Vagina (tissue), 2 donors: ENCODE measurements at regions not wholly inside any gene's neighbourhood (a gene's known extent, or its start where the extent isn't known, plus 50 kb on each side); places are given as distances from the start of the nearest gene placed in this dataset.

Experiments used
- CTCF ChIP-seq, 3 experiments: fragments of 450-650 bp in 2 of 3; fragments of 200-600 bp in 1 of 3; sonication (generic) in 1 of 3; IDR thresholded peaks; one replicate each; pipeline ENCODE4 v1.5.1; 2017 to 2019; ENCODE audit warnings: antibody characterized with exemption in 3 of 3, mild to moderate bottlenecking in 2 of 3, moderate library complexity in 2 of 3
- POLR2AphosphoS5 ChIP-seq, 2 donors: sonication (generic); formaldehyde crosslinking; IDR thresholded peaks; one replicate each; pipeline ENCODE4 v1.9.0; 2017; ENCODE audit warnings: antibody characterized with exemption in 2 of 2, mild to moderate bottlenecking in 2 of 2, low read depth in 1 of 2; ENCODE audit not compliant: insufficient read depth in 1 of 2

GRCh38 chr4:174138616-174139015 lies 144.9 kb downstream of the FBXO8 start:
- TF ChIP-seq POLR2AphosphoS5 (IDR thresholded peaks at IDR 0.05; ENCODE audit: insufficient read depth in 1 of 2, low read depth in 1 of 2) (no peak), CTCF (IDR thresholded peaks at IDR 0.05) (no peak)
